Sciatic nerve (tissue), 2 donors: ENCODE measurements at regions not wholly inside any gene's neighbourhood (a gene's known extent, or its start where the extent isn't known, plus 50 kb on each side); places are given as distances from the start of the nearest gene placed in this dataset.
"Not testable (repeated sequence)": the region's sequence is repeated elsewhere in the genome, so short reads cannot be mapped to it uniquely, and the experiment has no call there.

Experiments
- ATAC-seq: fragments of 200-7000 bp; cut with Tn5 transposase; one replicate; pipeline ENCODE4 v1.9.1; 2020; ENCODE audit warnings: mild to moderate bottlenecking, moderate library complexity
- DNase-seq: peaks from one replicate; pipeline ENCODE4 v3.0.0-alpha.2; 2020; ENCODE audit warnings: low spot score
- intact Hi-C: fragments of 100-400 bp; cut with DNase I; formaldehyde crosslinking; loops from one replicate; pipeline ENCODE4 v1.14.2; 2022
- donor health status: DM: no; HTN: no; CAD: no.
- donor health status: DM: no; HTN: no; CAD: no.

DNA sequence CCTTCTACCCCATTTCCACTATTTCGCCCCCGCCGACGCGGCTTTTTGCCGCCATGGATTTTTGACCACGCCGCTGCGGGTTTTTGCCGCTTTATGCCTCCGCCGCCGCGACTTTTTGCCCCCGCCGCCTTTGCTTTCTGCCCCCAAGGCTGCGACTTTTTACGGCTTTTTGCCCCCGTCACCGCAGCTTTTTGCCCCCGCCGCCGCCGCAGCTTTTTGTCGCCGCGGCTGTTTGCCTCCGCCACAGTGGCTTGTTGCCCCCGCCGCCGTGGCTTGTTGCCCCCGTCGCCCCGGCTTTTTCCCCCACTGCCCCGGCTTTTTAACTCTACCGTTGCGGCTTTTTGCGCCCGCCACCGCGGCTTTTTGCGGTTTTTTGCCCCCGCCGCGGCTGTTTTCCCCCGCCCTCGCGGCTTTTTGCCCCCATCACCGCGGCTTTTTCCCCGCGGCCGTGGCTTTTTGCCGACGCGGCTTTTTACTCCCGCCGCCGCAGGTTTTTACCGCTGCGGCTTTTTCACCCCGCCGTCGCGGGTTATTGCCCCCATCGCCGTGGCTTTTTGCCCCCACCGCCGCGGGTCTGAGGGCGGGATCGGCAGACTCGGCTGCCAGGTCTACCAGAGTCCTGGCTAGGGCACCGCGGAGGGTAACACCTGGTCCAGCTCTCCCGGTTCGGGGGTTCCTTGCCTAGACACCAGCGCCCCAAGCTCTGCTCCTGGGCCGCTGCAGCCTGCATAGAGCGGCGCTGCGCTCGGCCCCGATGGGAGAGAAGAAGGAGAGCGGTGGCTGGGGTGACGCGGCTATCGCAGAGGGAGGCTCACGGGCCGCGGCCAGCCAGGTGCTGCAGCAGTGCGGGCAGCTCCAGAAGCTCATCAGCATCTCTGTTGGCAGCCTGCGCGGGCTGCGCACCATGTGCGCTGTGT lies 562.7 kb upstream of the WSB1 start:
- DNase-seq (peak; percentile 54), ATAC-seq (no peak)
- intact Hi-C loops, result no loop called here

- intact Hi-C loops, result not testable (repeated sequence)
- DNase-seq, result peak; percentile 60
Measured at GRCh38 chr17:26731926-26732325, 562.0 kb upstream of the WSB1 start.

DNA sequence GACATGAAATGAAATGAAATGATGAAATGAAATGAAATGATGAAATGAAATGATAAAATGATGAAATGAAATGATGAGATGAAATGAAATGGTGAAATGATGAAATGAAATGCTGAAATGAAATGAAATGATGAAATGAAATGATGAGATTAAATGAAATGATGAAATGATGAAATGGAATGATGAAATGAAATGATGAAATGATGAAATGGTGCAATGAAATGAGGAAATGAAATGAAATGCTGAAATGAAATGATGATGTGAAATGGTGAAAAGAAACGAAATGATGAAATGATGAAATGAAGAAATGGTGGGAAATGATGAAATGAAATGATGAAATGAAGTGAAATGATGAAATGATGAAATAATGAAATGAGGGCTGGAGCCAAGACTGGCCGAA lies 559.1 kb upstream of the WSB1 start:
- intact Hi-C loops, ATAC-seq, DNase-seq: not testable (repeated sequence)

More at GRCh38 chr17:26731926-26732325, 562.0 kb upstream of the WSB1 start:
- ATAC-seq, result not testable (repeated sequence)

GRCh38 chr17:26735977-26736376 lies 557.9 kb upstream of the WSB1 start:
- ATAC-seq, intact Hi-C loops, DNase-seq: not testable (repeated sequence)

GRCh38 chr17:26765860-26766709 lies 527.8 kb upstream of the WSB1 start:
- no peak for ATAC-seq
- intact Hi-C loops, result no loop called here
- DNase-seq, result peak; percentile 53

- ATAC-seq (no peak), DNase-seq (no peak)
- intact Hi-C loops, result no loop called here
Measured at GRCh38 chr17:26766743-26767142, 527.2 kb upstream of the WSB1 start.

- ATAC-seq, result no peak
- intact Hi-C loops, result no loop called here
- DNase-seq, result no peak
Measured at GRCh38 chr17:26773189-26774188, 520.4 kb upstream of the WSB1 start.

DNA sequence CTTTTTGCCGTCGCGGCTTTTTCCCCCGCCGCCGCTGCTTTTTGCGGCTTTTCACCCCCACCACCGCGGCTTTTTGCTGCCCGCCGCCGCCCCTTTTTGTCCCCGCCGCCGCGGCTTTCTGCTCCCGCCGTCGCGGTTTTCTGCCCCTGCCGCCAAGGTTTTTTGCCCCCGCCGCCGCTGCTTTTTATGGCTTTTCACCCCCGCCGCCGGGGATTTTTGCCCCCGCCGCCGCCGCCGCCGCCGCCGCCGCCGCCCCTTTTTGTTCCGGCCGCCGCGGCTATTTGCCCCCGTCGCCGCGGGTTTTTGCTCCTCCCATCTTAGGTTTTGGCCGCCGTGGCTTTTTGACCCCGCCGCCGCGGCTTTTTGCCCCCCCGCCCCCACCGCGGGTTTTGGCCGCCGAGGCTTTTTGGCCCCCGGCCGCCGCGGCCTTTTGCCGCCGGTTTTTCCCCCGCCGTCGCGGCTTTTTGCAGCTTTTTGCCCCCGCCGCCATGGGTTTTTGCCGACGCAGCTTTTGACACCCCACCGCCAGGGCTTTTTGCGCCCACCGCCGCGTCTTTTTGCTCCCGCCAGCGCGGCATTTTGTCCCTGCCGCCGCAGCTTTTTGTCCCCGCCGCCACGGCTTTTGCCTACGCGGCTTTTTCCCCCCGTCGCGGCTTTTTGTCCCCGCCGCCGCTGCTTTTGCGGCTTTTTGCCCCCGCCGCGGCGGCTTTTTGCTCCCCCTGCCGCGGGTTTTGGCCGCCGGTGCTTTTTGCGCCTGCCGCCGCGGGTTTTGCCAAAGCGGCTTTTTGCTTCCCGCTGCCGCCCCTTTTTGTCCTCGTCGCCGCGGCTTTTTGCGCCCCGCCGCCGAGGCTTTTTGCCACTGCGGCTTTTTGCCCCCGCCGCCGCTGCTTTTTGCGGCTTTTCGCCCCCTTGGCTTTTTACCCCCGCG lies 519.4 kb upstream of the WSB1 start:
- no peak for ATAC-seq
- DNase-seq, result peak; percentile 53
- intact Hi-C loops, result no loop called here

DNA sequence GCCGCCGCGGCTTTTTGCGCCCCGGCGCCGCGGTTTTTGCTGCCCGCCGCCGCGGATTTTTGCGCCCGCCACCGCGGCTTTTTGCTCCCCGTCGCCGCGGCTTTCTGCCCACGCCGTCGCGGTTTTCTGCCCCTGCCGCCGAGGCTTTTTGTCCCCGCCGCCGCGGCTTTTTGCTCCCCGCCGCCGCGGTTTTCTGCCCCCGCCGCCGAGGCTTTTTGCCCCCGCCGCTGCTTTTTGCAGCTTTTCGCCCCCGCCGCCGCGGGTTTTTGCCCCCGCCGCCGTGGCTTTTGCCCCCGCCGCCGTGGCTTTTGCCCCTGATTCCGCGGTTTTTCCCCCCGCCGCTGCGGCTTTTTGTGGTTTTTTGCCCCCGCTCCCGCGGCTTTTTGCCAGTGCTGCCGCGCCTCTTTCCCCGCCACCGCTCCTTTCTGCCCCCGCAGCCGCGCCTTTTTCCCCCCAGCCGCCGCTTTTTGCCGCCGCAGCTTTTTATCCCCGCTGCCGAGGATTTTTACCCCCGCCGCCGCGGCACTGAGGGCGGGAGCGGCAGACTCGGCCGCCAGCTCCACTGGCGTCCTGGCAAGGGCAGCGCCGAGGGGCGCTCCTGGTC lies 518.6 kb upstream of the WSB1 start:
- intact Hi-C loops, result no loop called here
- DNase-seq, result no peak
- no peak for ATAC-seq

- intact Hi-C loops, ATAC-seq, DNase-seq: not testable (repeated sequence)
Measured at GRCh38 chr17:26780187-26780814, 513.6 kb upstream of the WSB1 start.

DNA sequence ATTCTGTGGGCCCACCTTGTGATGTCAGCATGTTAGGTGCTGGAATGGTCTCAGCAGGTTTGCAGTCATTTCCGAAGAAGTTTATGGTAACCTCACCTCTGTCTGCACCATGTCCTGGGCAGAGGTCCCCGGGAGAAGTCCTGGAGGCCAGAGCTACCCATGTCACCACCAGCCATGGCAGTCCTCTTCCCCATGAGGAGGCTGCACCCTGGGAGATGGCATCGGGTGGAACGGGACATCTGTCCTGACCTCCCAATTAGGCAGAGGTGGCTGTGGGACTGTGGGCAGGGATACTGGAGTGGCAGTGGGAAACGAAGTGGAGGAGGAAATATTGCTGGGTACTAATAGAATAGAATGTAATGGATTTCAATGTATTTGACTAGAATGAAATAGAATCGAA lies 511.8 kb upstream of the WSB1 start:
- intact Hi-C loops, result no loop called here
- ATAC-seq (no peak), DNase-seq (no peak)

- ATAC-seq (no peak), DNase-seq (no peak)
- intact Hi-C loops, result no loop called here
Measured at GRCh38 chr17:26792486-26792885, 501.4 kb upstream of the WSB1 start.

- ATAC-seq, result no peak
- no peak for DNase-seq
- intact Hi-C loops, result no loop called here
Measured at GRCh38 chr17:26807024-26807423, 486.9 kb upstream of the WSB1 start.

GRCh38 chr17:26809033-26809432 lies 484.9 kb upstream of the WSB1 start:
- DNase-seq (no peak), ATAC-seq (no peak)
- intact Hi-C loops, result no loop called here

DNA sequence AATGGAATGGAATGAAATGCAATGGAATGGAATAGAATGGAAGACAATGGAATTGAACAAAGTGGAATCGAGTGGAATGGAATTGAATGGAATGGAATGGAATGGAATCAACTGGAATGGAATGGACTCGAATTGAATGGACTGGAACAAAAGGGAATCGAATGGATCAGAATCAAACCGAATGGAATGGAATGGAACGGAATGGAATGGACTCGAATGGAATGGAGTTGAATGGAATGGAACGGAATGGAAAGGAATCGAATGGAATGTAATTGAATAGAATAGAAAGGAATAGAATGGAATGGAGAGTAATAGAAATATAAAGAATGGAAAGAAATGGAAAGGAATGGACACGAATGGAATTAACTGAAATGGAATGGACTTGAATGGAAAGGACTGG lies 475.2 kb upstream of the WSB1 start:
- no peak for ATAC-seq
- DNase-seq, result no peak
- intact Hi-C loops, result no loop called here
